Activated CD8-positive, alpha-beta memory T cell treated with anti-CD3 and anti-CD28 coated beads, Interleukin-2, amount 50 U/mL, for 24 hours (primary cell): ENCODE measurements at regions not wholly inside any gene's neighbourhood (a gene's known extent, or its start where the extent isn't known, plus 50 kb on each side); places are given as distances from the start of the nearest gene placed in this dataset.
"Not testable (repeated sequence)": the region's sequence is repeated elsewhere in the genome, so short reads cannot be mapped to it uniquely, and the experiment has no call there.

ENCODE experiments used
- DNase-seq: peaks from one replicate; pipeline ENCODE4 v3.0.0-alpha.2; 2020; ENCODE audit errors: extremely low read depth

GRCh38 chr14:101284711-101285110 lies 276.6 kb upstream of the DIO3 start:
- no peak for DNase-seq

- DNase-seq, result no peak
These were observed 274.9 kb upstream of the DIO3 start for GRCh38 chr14:101286271-101287018.

- no peak for DNase-seq
These were observed 272.7 kb upstream of the DIO3 start for GRCh38 chr14:101288436-101289229.

GRCh38 chr14:101289230-101289690 lies 272.0 kb upstream of the DIO3 start:
- no peak for DNase-seq

GRCh38 chr14:101289911-101290310 lies 271.4 kb upstream of the DIO3 start:
- DNase-seq, result no peak

- no peak for DNase-seq
These were observed 270.7 kb upstream of the DIO3 start for GRCh38 chr14:101290611-101291010.

- no peak for DNase-seq
These were observed 269.9 kb upstream of the DIO3 start for GRCh38 chr14:101291390-101291789.

GRCh38 chr14:101292448-101292847 lies 268.8 kb upstream of the DIO3 start:
- no peak for DNase-seq

GRCh38 chr14:101293605-101294004 lies 267.7 kb upstream of the DIO3 start:
- DNase-seq, result no peak

GRCh38 chr14:101294136-101294535 lies 267.2 kb upstream of the DIO3 start:
- DNase-seq, result no peak

GRCh38 chr14:101299781-101300180 lies 261.5 kb upstream of the DIO3 start:
- not testable (repeated sequence) for DNase-seq

- DNase-seq, result no peak
These were observed 260.3 kb upstream of the DIO3 start for GRCh38 chr14:101301011-101301410.

GRCh38 chr14:101307162-101307561 lies 254.1 kb upstream of the DIO3 start:
- DNase-seq, result not testable (repeated sequence)

- DNase-seq, result not testable (repeated sequence)
These were observed 250.1 kb upstream of the DIO3 start for GRCh38 chr14:101311186-101311585.

- no peak for DNase-seq
These were observed 248.0 kb upstream of the DIO3 start for GRCh38 chr14:101313268-101313667.

- no peak for DNase-seq
These were observed 245.4 kb upstream of the DIO3 start for GRCh38 chr14:101315802-101316296.

GRCh38 chr14:101318271-101318670 lies 243.0 kb upstream of the DIO3 start:
- no peak for DNase-seq

- DNase-seq, result no peak
These were observed 240.9 kb upstream of the DIO3 start for GRCh38 chr14:101320396-101320795.

GRCh38 chr14:101322223-101322622 lies 239.1 kb upstream of the DIO3 start:
- DNase-seq, result no peak

GRCh38 chr14:101323111-101323510 lies 238.2 kb upstream of the DIO3 start:
- no peak for DNase-seq

- DNase-seq, result not testable (repeated sequence)
These were observed 237.6 kb upstream of the DIO3 start for GRCh38 chr14:101323614-101324235.

- DNase-seq, result no peak
These were observed 236.0 kb upstream of the DIO3 start for GRCh38 chr14:101325319-101325718.
